GM23248 (cell line): ENCODE measurements at regions not wholly inside any gene's neighbourhood (a gene's known extent, or its start where the extent isn't known, plus 50 kb on each side); places are given as distances from the start of the nearest gene placed in this dataset.

Experiments used
- EZH2 ChIP-seq: fragments of 200-600 bp; sonication (generic); IDR thresholded peaks from 2 replicates; pipeline ENCODE4 v1.6.1; 2018; ENCODE audit warnings: antibody characterized with exemption, mild to moderate bottlenecking; ENCODE audit not compliant: insufficient read depth, poor library complexity, severe bottlenecking
- EZH2phosphoT487 ChIP-seq: fragments of 200-600 bp; sonication (generic); IDR thresholded peaks from 2 replicates; pipeline ENCODE4 v1.6.1; 2018; ENCODE audit warnings: antibody characterized with exemption, moderate library complexity, mild to moderate bottlenecking, low read depth; ENCODE audit not compliant: insufficient read depth

DNA sequence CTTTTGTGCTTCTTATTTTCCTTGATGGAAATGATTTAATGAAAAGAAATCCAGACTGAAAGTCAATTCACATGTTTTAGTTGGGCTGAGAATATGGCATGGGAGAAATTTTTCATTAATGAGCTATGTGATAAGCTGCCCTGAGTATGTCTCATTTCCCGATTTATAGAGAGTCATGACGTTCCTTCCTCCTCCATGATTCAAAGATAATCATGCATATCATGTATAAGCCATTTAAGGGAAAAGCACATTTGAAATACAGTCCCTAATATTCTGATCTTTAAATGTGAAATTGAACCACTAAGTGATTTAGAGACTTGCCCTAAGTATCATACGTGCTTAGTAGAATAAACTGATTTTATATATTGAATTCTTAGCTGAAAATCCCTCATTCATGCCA is 840.9 kb downstream of the PCDH17 start:
- TF ChIP-seq EZH2 (no peak), EZH2phosphoT487 (no peak)
